Colonic mucosa (tissue), 4 donors: ENCODE measurements at regions not wholly inside any gene's neighbourhood (a gene's known extent, or its start where the extent isn't known, plus 50 kb on each side); places are given as distances from the start of the nearest gene placed in this dataset.

ENCODE experiments used
- DNase-seq: peaks from one replicate; pipeline ENCODE4 v3.0.0-alpha.2; 2020
- H3K27ac ChIP-seq: fragments of 200-600 bp; one replicate; pipeline ENCODE4 v1.8.0; 2021
- H3K27me3 ChIP-seq: fragments of 200-600 bp; one replicate; pipeline ENCODE4 v1.8.0; 2021
- H3K36me3 ChIP-seq: fragments of 200-600 bp; one replicate; pipeline ENCODE4 v1.8.0; 2021
- H3K4me1 ChIP-seq: fragments of 200-600 bp; one replicate; pipeline ENCODE4 v1.8.0; 2021; ENCODE audit warnings: mild to moderate bottlenecking
- H3K4me3 ChIP-seq: fragments of 200-600 bp; one replicate; pipeline ENCODE4 v1.8.0; 2021
- H3K9ac ChIP-seq, 2 donors: one replicate each; pipeline ENCODE4 v1.7.0; 2013; ENCODE audit warnings: control low read depth in 2 of 2, low read depth in 2 of 2, low read length in 2 of 2
- H3K9me3 ChIP-seq: fragments of 200-600 bp; one replicate; pipeline ENCODE4 v1.8.0; 2021
- CTCF ChIP-seq: fragments of 200-600 bp; IDR thresholded peaks from one replicate; pipeline ENCODE4 v1.8.0; 2022; ENCODE audit warnings: antibody characterized with exemption, mild to moderate bottlenecking
- intact Hi-C: fragments of 100-400 bp; cut with DNase I; formaldehyde crosslinking; loops from one replicate; pipeline ENCODE4 v1.14.1; 2022
- donor health status: healthy.
- donor health status: DM: no; HTN: no; CAD: no.
- donor health status: DM: no; HTN: no; CAD: no.

DNA sequence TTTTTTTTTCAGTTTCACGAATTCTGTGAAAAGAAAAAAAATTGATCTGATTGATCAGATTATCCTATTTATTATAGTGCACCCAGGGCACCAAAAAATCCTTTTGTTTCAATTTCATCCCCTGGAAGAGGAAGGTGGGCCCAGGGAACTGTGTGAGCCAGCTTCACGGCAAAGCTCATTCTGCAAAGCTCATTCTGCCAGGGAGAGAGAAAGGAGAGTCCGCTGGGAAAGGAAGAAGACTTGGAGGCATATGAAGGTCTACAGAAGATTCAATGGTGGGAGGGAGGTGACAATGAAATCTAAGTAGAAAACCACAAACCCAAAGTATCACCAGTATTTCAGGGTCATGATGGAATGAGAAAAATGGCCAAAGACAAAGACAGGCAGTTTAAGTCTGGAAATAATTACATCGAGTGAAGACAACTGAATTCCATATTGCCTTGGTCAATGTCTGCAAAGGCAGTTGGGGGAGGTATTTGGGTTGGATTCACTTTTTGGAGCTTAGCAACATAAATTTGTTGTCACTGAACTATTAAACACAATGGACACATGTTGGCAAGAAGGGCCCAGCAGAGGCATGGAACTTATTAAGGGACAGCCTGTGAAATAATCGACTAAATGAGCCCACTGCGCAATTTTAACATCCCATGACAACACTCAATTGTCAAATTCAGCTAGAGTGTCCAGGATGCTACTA lies 587.8 kb upstream of the MKI67 start:
- Histone ChIP-seq H3K4me3 (no peak overlapping the region), H3K27ac (no peak overlapping the region), H3K9ac (no peak overlapping the region), H3K4me1 (no peaks in the 10 kb centered on the region), H3K27me3 (no peaks in the 10 kb centered on the region), H3K36me3 (no peaks in the 10 kb centered on the region), H3K9me3 (no peaks in the 10 kb centered on the region)
- TF ChIP-seq CTCF = no peak
- no peak for DNase-seq
- intact Hi-C loops = no loop called here

GRCh38 chr10:128714644-128715415 lies 588.6 kb upstream of the MKI67 start:
- Histone ChIP-seq H3K27me3 (no peaks in the 10 kb centered on the region), H3K9ac (no peak overlapping the region), H3K27ac (no peak overlapping the region), H3K4me3 (no peak overlapping the region), H3K9me3 (no peaks in the 10 kb centered on the region), H3K36me3 (no peaks in the 10 kb centered on the region), H3K4me1 (no peaks in the 10 kb centered on the region)
- intact Hi-C loops = no loop called here
- DNase-seq = no peak
- no peak for TF ChIP-seq CTCF

GRCh38 chr10:128716181-128716580 lies 590.0 kb upstream of the MKI67 start:
- H3K27ac ChIP-seq = no peak overlapping the region
- no peak for TF ChIP-seq CTCF
- H3K27me3 ChIP-seq = no peaks in the 10 kb centered on the region
- DNase-seq = no peak
- H3K36me3 ChIP-seq = no peaks in the 10 kb centered on the region
- no peak overlapping the region for H3K9ac ChIP-seq
- no peaks in the 10 kb centered on the region for H3K4me1 ChIP-seq
- H3K9me3 ChIP-seq = no peaks in the 10 kb centered on the region
- no peak overlapping the region for H3K4me3 ChIP-seq
- intact Hi-C loops = no loop called here

DNA sequence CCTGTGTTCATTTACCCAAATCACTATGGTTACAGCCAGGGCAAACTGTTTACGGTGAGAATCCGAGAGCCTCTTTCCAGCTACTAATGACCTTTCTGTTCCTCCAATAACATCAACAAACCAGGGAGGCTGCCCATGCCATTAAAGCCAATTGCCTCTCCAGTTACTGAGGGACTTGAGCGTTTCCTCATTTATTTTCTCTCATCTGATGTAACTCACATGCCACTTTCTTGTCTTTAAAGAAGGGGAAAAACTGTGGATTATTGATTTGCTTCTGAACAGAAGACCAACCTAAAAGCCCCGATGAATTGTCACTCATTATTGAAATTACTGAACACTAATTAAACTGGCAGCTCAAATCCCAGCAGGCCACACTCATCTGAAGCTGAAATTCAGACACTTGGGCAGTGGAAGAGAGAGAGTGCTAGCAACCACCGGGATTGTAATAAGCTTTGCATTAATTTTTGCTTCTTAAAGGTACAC lies 595.8 kb upstream of the MKI67 start:
- Histone ChIP-seq H3K36me3 (no peaks in the 10 kb centered on the region), H3K27me3 (no peaks in the 10 kb centered on the region), H3K4me1 (no peaks in the 10 kb centered on the region), H3K4me3 (no peak overlapping the region), H3K27ac (no peak overlapping the region), H3K9me3 (no peaks in the 10 kb centered on the region), H3K9ac (no peak overlapping the region)
- intact Hi-C loops = no loop called here
- DNase-seq = no peak
- no peak for TF ChIP-seq CTCF

DNA sequence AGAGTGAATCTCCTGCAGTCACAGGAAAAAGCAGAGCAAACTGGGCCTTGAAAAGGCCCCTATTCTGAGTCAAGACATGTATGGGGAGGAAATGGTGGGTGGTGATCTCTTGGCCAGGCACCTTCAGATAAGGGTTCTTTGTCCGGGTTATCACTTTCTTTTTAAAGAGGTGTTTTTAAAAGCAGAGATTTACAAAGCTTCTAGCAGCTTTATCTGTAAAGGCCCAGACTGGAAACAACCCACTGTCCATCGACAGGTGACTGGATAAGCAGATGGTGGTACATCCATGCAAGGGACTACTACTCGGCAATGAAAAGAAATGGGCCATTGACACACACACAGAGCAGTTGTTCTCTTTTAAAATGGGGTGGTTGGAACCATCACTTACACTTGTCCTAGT lies 596.7 kb upstream of the MKI67 start:
- Histone ChIP-seq H3K9ac (no peak overlapping the region), H3K36me3 (no peaks in the 10 kb centered on the region), H3K27me3 (no peaks in the 10 kb centered on the region), H3K4me1 (no peaks in the 10 kb centered on the region), H3K9me3 (no peaks in the 10 kb centered on the region), H3K27ac (no peak overlapping the region), H3K4me3 (no peak overlapping the region)
- intact Hi-C loops = no loop called here
- no peak for TF ChIP-seq CTCF
- no peak for DNase-seq
